ENCODE measurements at regions not wholly inside any gene's neighbourhood (a gene's known extent, or its start where the extent isn't known, plus 50 kb on each side); places are given as distances from the start of the nearest gene placed in this dataset.
A peak's percentile ranks its signal among the peaks of the same experiment; 100 is the strongest.

DNA sequence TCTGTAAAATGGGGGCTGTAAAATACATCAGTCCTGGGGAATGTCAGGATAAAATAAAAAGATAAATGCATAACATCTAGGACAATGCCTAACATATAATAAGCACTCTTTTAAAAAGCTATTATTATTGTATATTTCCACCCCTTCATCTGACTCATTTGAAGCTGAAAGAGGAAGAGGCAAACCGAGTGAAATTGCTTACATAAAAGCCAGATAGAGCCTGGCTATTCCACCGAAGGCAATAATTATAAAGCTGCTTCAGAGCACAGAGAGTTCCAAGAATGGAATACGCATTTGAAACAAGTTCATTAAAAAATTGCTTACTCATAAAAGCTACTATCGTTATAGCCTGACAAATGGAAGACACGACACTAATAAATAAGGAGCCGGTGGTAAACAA is 186.1 kb upstream of the CAMK1G start:
- Histone ChIP-seq H3K27ac (no peak overlapping the region), H3K4me1 (no peaks in the 10 kb centered on the region), H3K4me3 (no peak overlapping the region), H3K9me3 (no peaks in the 10 kb centered on the region), H3K36me3 (no peaks in the 10 kb centered on the region), H3K27me3 (no peaks in the 10 kb centered on the region)
- TF ChIP-seq, protein P1, sequence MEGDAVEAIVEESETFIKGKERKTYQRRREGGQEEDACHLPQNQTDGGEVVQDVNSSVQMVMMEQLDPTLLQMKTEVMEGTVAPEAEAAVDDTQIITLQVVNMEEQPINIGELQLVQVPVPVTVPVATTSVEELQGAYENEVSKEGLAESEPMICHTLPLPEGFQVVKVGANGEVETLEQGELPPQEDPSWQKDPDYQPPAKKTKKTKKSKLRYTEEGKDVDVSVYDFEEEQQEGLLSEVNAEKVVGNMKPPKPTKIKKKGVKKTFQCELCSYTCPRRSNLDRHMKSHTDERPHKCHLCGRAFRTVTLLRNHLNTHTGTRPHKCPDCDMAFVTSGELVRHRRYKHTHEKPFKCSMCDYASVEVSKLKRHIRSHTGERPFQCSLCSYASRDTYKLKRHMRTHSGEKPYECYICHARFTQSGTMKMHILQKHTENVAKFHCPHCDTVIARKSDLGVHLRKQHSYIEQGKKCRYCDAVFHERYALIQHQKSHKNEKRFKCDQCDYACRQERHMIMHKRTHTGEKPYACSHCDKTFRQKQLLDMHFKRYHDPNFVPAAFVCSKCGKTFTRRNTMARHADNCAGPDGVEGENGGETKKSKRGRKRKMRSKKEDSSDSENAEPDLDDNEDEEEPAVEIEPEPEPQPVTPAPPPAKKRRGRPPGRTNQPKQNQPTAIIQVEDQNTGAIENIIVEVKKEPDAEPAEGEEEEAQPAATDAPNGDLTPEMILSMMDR (IDR thresholded peaks at IDR 0.05): no peak
- no peak for DNase-seq (ENCODE audit: low spot score in 2 of 2)
- intact Hi-C loops (cut with DNase I): no loop called here

DNA sequence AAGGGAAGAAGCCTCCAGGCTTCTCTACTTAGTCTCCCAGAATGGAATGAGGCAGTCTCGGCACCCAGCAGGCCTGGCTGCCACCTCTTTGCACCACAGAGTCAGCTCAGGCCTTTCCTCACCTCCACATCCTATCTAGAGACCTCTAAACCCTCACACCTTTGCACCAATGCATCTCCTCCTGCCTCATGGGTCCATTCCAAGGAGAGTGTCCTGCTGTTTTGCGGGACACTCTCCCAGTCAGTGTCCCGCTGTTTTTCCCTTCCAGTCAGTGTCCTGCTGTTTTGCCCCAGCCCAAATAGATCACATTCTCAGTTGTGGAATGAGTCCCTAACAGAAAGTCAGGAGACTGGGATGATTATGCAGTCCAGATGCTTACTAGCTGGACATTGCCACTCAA is 185.6 kb upstream of the CAMK1G start:
- Histone ChIP-seq H3K4me3 (no peak overlapping the region), H3K36me3 (no peaks in the 10 kb centered on the region), H3K27ac (no peak overlapping the region), H3K9me3 (no peaks in the 10 kb centered on the region), H3K27me3 (no peaks in the 10 kb centered on the region), H3K4me1 (no peaks in the 10 kb centered on the region)
- no peak for DNase-seq (ENCODE audit: low spot score in 2 of 2)
- intact Hi-C loops (cut with DNase I): no loop called here
- TF ChIP-seq, protein P1 (IDR thresholded peaks at IDR 0.05): no peak

DNA sequence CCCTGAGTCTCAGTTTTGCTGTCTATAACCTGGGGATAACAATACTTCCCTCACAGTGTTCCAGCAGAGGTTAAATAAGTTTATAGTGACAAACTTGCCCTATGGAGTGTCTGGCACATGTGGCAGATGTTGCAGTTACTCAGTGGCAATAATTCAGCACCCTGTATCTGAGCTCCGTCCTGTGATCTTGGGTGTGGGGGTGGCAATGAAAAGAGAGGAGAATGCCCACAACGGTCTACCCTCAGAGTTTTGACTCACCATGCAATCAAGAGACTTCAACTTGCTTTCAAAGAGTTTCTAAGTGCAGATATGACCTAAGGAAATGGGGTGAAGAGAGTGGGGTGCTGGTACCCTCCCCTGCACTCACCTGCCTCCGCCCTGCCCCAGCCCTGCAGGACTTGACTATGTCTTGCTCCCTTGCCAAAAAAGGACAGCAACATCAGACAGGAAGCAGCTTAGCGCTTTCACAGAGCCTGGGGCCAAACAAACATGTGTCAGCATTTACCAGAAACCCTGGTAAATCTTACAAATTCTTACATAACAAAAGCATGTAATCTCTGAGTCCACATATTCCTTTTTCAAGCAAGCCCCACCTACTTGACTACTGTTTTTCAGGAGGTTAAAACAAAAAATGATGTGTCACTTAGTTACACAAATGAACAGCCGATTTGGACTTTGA is 185.1 kb upstream of the CAMK1G start:
- H3K27ac ChIP-seq: no peak overlapping the region
- peak in 1 of 2 donors; percentile 11 for DNase-seq (ENCODE audit: low spot score in 2 of 2)

DNA sequence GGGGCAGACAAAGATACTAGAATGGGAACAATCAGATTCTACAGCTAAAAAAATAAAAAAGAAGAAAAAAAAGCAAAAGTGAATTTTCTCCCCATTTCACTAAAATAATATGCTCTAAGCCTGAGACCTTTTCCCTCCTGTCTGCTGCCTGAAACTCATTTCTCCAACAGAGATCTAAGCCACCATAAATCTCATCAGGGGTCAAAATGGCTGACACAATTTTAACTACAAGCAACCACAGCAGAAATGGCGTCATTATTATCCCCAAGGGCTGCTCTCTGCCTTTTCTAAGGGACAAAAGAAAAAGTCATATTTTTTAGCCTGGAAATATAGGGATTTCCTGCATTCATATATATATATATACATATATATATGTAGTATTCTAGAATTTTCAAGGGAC is 183.7 kb upstream of the CAMK1G start:
- TF ChIP-seq, protein P1 (IDR thresholded peaks at IDR 0.05): no peak

More for the DNA sequence above, 185.1 kb upstream of the CAMK1G start:
- H3K4me3 ChIP-seq: no peak overlapping the region
- no peaks in the 10 kb centered on the region for H3K36me3 ChIP-seq
- H3K27me3 ChIP-seq: no peaks in the 10 kb centered on the region
- TF ChIP-seq, protein P1 (IDR thresholded peaks at IDR 0.05): no peak
- no peaks in the 10 kb centered on the region for H3K9me3 ChIP-seq
- H3K4me1 ChIP-seq: no peaks in the 10 kb centered on the region
- intact Hi-C loops (cut with DNase I): no loop called here

DNA sequence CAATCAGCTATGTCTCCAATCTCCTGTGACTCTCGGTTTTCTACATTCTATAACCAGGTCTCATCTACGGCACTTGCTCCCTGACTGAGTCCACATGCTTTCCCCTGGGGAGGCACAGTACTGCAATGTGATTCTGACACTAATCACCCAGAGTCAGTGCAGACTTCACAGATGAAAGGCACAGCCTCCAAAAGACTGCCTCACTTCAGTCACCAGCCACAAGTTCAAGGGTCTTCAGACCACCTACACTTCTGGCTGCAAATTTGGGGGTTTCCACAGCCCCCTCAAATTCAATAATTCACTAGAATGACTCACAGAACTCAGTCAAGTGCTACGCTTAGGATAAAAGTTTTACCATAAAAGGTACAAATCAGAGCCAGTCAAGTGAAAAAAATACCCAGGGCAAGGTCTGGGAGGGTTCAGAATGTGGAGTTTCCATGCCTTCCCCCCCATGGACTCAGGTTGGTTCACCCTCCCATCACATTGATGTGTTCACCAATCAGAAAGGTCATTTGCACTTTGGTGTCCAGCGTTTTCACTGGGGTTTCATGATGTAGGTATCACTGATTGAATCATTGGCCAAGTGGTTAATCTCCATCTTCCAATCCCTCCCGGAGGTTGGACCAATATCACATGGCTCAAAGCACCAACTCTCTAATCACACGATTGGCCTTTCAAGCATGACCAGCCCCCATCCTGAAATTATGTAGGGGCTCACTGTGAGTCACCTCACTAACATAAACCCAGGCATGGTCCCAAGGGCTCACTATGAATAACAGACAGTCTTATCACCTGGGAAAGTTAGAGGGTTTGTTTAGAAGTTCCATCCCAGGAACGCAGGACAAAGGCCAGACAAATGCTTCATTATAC is 182.9 kb upstream of the CAMK1G start:
- TF ChIP-seq, protein P1 (IDR thresholded peaks at IDR 0.05): no peak
- no peak for DNase-seq (ENCODE audit: low spot score in 2 of 2)
- Histone ChIP-seq H3K36me3 (no peaks in the 10 kb centered on the region), H3K9me3 (no peaks in the 10 kb centered on the region), H3K4me3 (no peak overlapping the region), H3K27me3 (no peaks in the 10 kb centered on the region), H3K4me1 (no peaks in the 10 kb centered on the region), H3K27ac (no peak overlapping the region)
- intact Hi-C loops (cut with DNase I): no loop called here

More for the DNA sequence above, 183.7 kb upstream of the CAMK1G start:
- Histone ChIP-seq H3K4me1 (no peaks in the 10 kb centered on the region), H3K4me3 (no peak overlapping the region), H3K9me3 (no peaks in the 10 kb centered on the region), H3K27me3 (no peaks in the 10 kb centered on the region), H3K36me3 (no peaks in the 10 kb centered on the region), H3K27ac (no peak overlapping the region)
- intact Hi-C loops (cut with DNase I): no loop called here
- no peak for DNase-seq (ENCODE audit: low spot score in 2 of 2)

Measured in ascending aorta (tissue), 2 donors.